ENCODE measurements at regions not wholly inside any gene's neighbourhood (a gene's known extent, or its start where the extent isn't known, plus 50 kb on each side); places are given as distances from the start of the nearest gene placed in this dataset.

- peaks cover 2% of the 10 kb centered on the region for H3K9me3 ChIP-seq (replicated peaks; ENCODE audit: control insufficient read depth, insufficient read depth, low read length)
- no peak overlapping the region for H3K27ac ChIP-seq (ENCODE audit: insufficient read depth, low read depth, low read length)
- no peak overlapping the region for H3K9ac ChIP-seq (replicated peaks; ENCODE audit: extremely low read depth, insufficient read depth, low read length)
- H2AFZ ChIP-seq (ENCODE audit: low read depth, low read length) = no peak overlapping the region
- H3K79me2 ChIP-seq (ENCODE audit: control insufficient read depth, insufficient read depth, low read length) = no peaks in the 10 kb centered on the region
- no peaks in the 10 kb centered on the region for H3K36me3 ChIP-seq (ENCODE audit: control insufficient read depth in 2 of 2, extremely low read depth in 1 of 2, insufficient read depth in 2 of 2, low read length in 2 of 2)
- no peaks in the 10 kb centered on the region for H3K4me1 ChIP-seq (ENCODE audit: control insufficient read depth, extremely low read depth, insufficient read depth, low read length)
- intact Hi-C loops (cut with micrococcal nuclease) = no loop called here
- no peaks in the 10 kb centered on the region for H3K9me1 ChIP-seq (replicated peaks; ENCODE audit: control insufficient read depth, extremely low read depth, insufficient read depth, low read length)
- TF ChIP-seq MYC (IDR thresholded peaks at IDR 0.05; ENCODE audit: low read depth, low read length) = no peak
- no peak for TF ChIP-seq CTCF (IDR thresholded peaks at IDR 0.05; ENCODE audit: extremely low read depth in 1 of 2, insufficient read depth in 1 of 2, low read depth in 1 of 2, low read length in 2 of 2)
- TF ChIP-seq JUN (IDR thresholded peaks at IDR 0.05; ENCODE audit: borderline replicate concordance, insufficient read depth, insufficient read length, low read depth) = no peak
- no TSS peak for BruUV-seq (replicated peaks)
- DNase-seq (ENCODE audit: low read depth, low spot score) (no peak), FAIRE-seq (no peak)
- no peaks in the 10 kb centered on the region for H4K20me1 ChIP-seq (replicated peaks; ENCODE audit: control insufficient read depth, extremely low read depth, insufficient read depth, low read length)
- dilution Hi-C loops (cut with MboI; ENCODE audit: extremely low pct_ligation_motif_present, low sequenced_read_pairs) = no loop called here
- no peaks in the 10 kb centered on the region for H3K27me3 ChIP-seq (ENCODE audit: control insufficient read depth in 2 of 2, insufficient read depth in 2 of 2, low read length in 2 of 2)
- CTCF ChIA-PET = no interaction called here
- POLR2A ChIA-PET = no interaction called here
- H3K4me3 ChIP-seq (replicated peaks in 1 of 3; ENCODE audit: insufficient read depth in 1 of 3, low read depth in 1 of 3, low read length in 3 of 3) = no peak overlapping the region
- no peak overlapping the region for H3K4me2 ChIP-seq (ENCODE audit: insufficient read depth, low read length)
Measured at GRCh38 chr13:54366728-54367127, 1338.1 kb downstream of the OLFM4 start.

- Histone ChIP-seq H3K27ac (ENCODE audit: insufficient read depth, low read depth, low read length) (no peak overlapping the region), H3K9me1 (replicated peaks; ENCODE audit: control insufficient read depth, extremely low read depth, insufficient read depth, low read length) (no peaks in the 10 kb centered on the region), H3K9ac (replicated peaks; ENCODE audit: extremely low read depth, insufficient read depth, low read length) (no peak overlapping the region), H3K4me2 (ENCODE audit: insufficient read depth, low read length) (no peak overlapping the region), H3K79me2 (ENCODE audit: control insufficient read depth, insufficient read depth, low read length) (no peaks in the 10 kb centered on the region), H4K20me1 (replicated peaks; ENCODE audit: control insufficient read depth, extremely low read depth, insufficient read depth, low read length) (no peaks in the 10 kb centered on the region), H3K27me3 (ENCODE audit: control insufficient read depth in 2 of 2, insufficient read depth in 2 of 2, low read length in 2 of 2) (no peaks in the 10 kb centered on the region), H3K4me1 (ENCODE audit: control insufficient read depth, extremely low read depth, insufficient read depth, low read length) (no peaks in the 10 kb centered on the region), H3K36me3 (ENCODE audit: control insufficient read depth in 2 of 2, extremely low read depth in 1 of 2, insufficient read depth in 2 of 2, low read length in 2 of 2) (no peaks in the 10 kb centered on the region), H3K4me3 (replicated peaks in 1 of 3; ENCODE audit: insufficient read depth in 1 of 3, low read depth in 1 of 3, low read length in 3 of 3) (no peak overlapping the region), H2AFZ (ENCODE audit: low read depth, low read length) (no peak overlapping the region), H3K9me3 (replicated peaks; ENCODE audit: control insufficient read depth, insufficient read depth, low read length) (peaks cover 2% of the 10 kb centered on the region)
- intact Hi-C loops (cut with micrococcal nuclease) (no loop called here), dilution Hi-C loops (cut with MboI; ENCODE audit: extremely low pct_ligation_motif_present, low sequenced_read_pairs) (no loop called here)
- no TSS peak for BruUV-seq (replicated peaks)
- POLR2A ChIA-PET = no interaction called here
- TF ChIP-seq FOS (IDR thresholded peaks at IDR 0.05; ENCODE audit: borderline replicate concordance, insufficient read depth, low read length) (no peak), MAX (IDR thresholded peaks at IDR 0.05; ENCODE audit: insufficient read depth, insufficient read length) (no peak), EZH2 (IDR thresholded peaks at IDR 0.05; ENCODE audit: borderline replicate concordance, low read depth, low read length, severe bottlenecking) (no peak), MYC (IDR thresholded peaks at IDR 0.05; ENCODE audit: low read depth, low read length) (no peak), CTCF (IDR thresholded peaks at IDR 0.05; ENCODE audit: extremely low read depth in 1 of 2, insufficient read depth in 1 of 2, low read depth in 1 of 2, low read length in 2 of 2) (no peak), POLR2AphosphoS5 (IDR thresholded peaks at IDR 0.05; ENCODE audit: insufficient read depth, low read depth, low read length) (no peak), GATA2 (IDR thresholded peaks at IDR 0.05; ENCODE audit: insufficient read depth, insufficient read length, low read depth, low read length) (no peak), JUN (IDR thresholded peaks at IDR 0.05; ENCODE audit: borderline replicate concordance, insufficient read depth, insufficient read length, low read depth) (no peak), POLR2A (IDR thresholded peaks at IDR 0.05; ENCODE audit: low read depth, low read length) (no peak)
- FAIRE-seq (no peak), DNase-seq (ENCODE audit: low read depth, low spot score) (no peak)
- CTCF ChIA-PET = no interaction called here
Measured at GRCh38 chr13:54367639-54368271, 1339.1 kb downstream of the OLFM4 start.
